K562 (cell line): ENCODE measurements at regions not wholly inside any gene's neighbourhood (a gene's known extent, or its start where the extent isn't known, plus 50 kb on each side); places are given as distances from the start of the nearest gene placed in this dataset.
A peak's percentile ranks its signal among the peaks of the same experiment; 100 is the strongest.

Source experiments
- ATAC-seq: fragments of 200-7000 bp; cut with Tn5 transposase; 3 replicates; pipeline ENCODE4 v1.9.1; 2020; ENCODE audit warnings: moderate library complexity
- BruUV-seq: library from RNA; stranded (reverse); fragments of 400-500 nt; replicated peaks from 2 replicates; lab custom pipeline; 2021; lab: Mats Ljungman, UMichigan
- CTCF ChIA-PET: fragments of 300-600 bp; formaldehyde crosslinking; extraction: SDS; loops from one replicate; lab custom pipeline; 2021; ENCODE audit warnings: low intra/inter-chr PET ratio; lab: Yijun Ruan, JAX
- POLR2A ChIA-PET: fragments of 300-600, 350-650 bp; sonication (Branson Sonifier 250); formaldehyde crosslinking; extraction: SDS; loops from one replicate; lab custom pipeline; 2021; ENCODE audit warnings: antibody characterized with exemption, inconsistent platforms; lab: Yijun Ruan, JAX
- DNase-seq, 4 experiments: peaks; one replicate each; pipeline versions ENCODE4 v3.0.0 to v3.0.0-alpha.2; 2011 to 2018; ENCODE audit warnings: low spot score in 3 of 4, mixed read lengths in 3 of 4; ENCODE audit errors: extremely low read depth in 1 of 4
- FAIRE-seq: peaks from 2 replicates; lab custom pipeline; 2011; peaks lifted over from hg19 to GRCh38; lab: Jason Lieb, UNC
- H2AFZ ChIP-seq: 2 replicates; pipeline ENCODE4 v1.6.0; 2011; ENCODE audit warnings: low read depth, low read length, control low read depth, inconsistent platforms
- H3K27ac ChIP-seq: fragments of 200-600 bp; 3 replicates; pipeline ENCODE4 v1.8.0; 2011; ENCODE audit warnings: low read depth, mild to moderate bottlenecking, control low read depth, inconsistent platforms, low read length, moderate library complexity, mixed read lengths; ENCODE audit errors: extremely low read depth
- H3K27me3 ChIP-seq, 2 experiments: fragments of 300-600 bp in 1 of 2; 2 replicates in 1 of 2; 3 replicates in 1 of 2; pipeline versions ENCODE4 v1.6.0 to v1.8.0; 2011; ENCODE audit warnings: inconsistent platforms in 2 of 2, low read length in 2 of 2, mild to moderate bottlenecking in 1 of 2, mixed read lengths in 1 of 2, moderate library complexity in 1 of 2; ENCODE audit not compliant: control insufficient read depth in 2 of 2, insufficient read depth in 2 of 2
- H3K36me3 ChIP-seq: fragments of 300-600 bp; 3 replicates; pipeline ENCODE4 v1.8.0; 2011; ENCODE audit warnings: mild to moderate bottlenecking, low read length, inconsistent platforms; ENCODE audit not compliant: control insufficient read depth, insufficient read depth
- H3K4me1 ChIP-seq, 2 experiments: fragments of 200-600 bp in 1 of 2; replicated peaks in 1 of 2; 2 replicates in 1 of 2; 3 replicates in 1 of 2; pipeline versions ENCODE4 v1.5.1 to v1.8.0; 2011; ENCODE audit warnings: inconsistent platforms in 2 of 2, low read length in 2 of 2, mild to moderate bottlenecking in 1 of 2, mixed read lengths in 1 of 2, moderate library complexity in 1 of 2; ENCODE audit not compliant: control insufficient read depth in 2 of 2, insufficient read depth in 2 of 2
- H3K4me2 ChIP-seq: 2 replicates; pipeline ENCODE4 v1.6.1; 2011; ENCODE audit warnings: low read length, control low read depth, inconsistent platforms, mixed read lengths; ENCODE audit not compliant: insufficient read depth
- H3K4me3 ChIP-seq: fragments of 200-600 bp; sonication (generic), shearing (Covaris generic); 2 replicates; pipeline ENCODE4 v1.5.1; 2016; ENCODE audit warnings: control low read depth, inconsistent platforms
- H3K79me2 ChIP-seq: fragments of 200-600 bp; 3 replicates; pipeline ENCODE4 v1.8.0; 2011; ENCODE audit warnings: low read length, inconsistent platforms; ENCODE audit not compliant: control insufficient read depth, insufficient read depth
- H3K9ac ChIP-seq, 2 experiments: 2 replicates each; pipeline versions ENCODE4 v1.6.0 to v1.6.1; 2011; ENCODE audit warnings: low read depth in 2 of 2, low read length in 2 of 2, control low read depth in 1 of 2, inconsistent platforms in 1 of 2, mild to moderate bottlenecking in 1 of 2, mixed read lengths in 1 of 2; ENCODE audit not compliant: insufficient read depth in 1 of 2
- H3K9me1 ChIP-seq: one replicate; pipeline ENCODE4 v1.6.0; 2011; ENCODE audit warnings: inconsistent platforms, mild to moderate bottlenecking, low read length, moderate library complexity; ENCODE audit not compliant: control insufficient read depth, insufficient read depth
- H3K9me3 ChIP-seq: replicated peaks from 2 replicates; pipeline ENCODE4 v1.5.1; 2011; ENCODE audit warnings: low read depth, low read length, inconsistent platforms; ENCODE audit not compliant: control insufficient read depth, insufficient read depth
- H4K20me1 ChIP-seq: replicated peaks from 2 replicates; pipeline ENCODE4 v1.6.1; 2011; ENCODE audit warnings: low read length, inconsistent platforms, mixed read lengths; ENCODE audit not compliant: control insufficient read depth, insufficient read depth
- CBFB ChIP-seq: sonication (generic); formaldehyde crosslinking; IDR thresholded peaks from 2 replicates; pipeline ENCODE4 v1.4.0; 2020; ENCODE audit warnings: mild to moderate bottlenecking, missing genetic modification reagents
- ILF3 ChIP-seq: fragments of 450-650 bp; IDR thresholded peaks from 2 replicates; pipeline ENCODE4 v1.6.1; 2018; ENCODE audit warnings: antibody characterized with exemption, mild to moderate bottlenecking, moderate library complexity, borderline replicate concordance
- ZBTB11 ChIP-seq, 3 experiments: fragments of 200-800 bp in 1 of 3; fragments of 250-450 bp in 1 of 3; fragments of 450-650 bp in 1 of 3; sonication (Bioruptor Pico) in 1 of 3; sonication (Bioruptor generic) in 1 of 3; formaldehyde crosslinking in 1 of 3; IDR thresholded peaks; 2 replicates each; pipeline versions ENCODE4 v1.6.1 to v1.8.0; 2016 to 2022; ENCODE audit warnings: mild to moderate bottlenecking in 2 of 3, missing genetic modification characterization in 2 of 3, missing compliant biosample characterization in 1 of 3, moderate library complexity in 1 of 3
- in situ Hi-C: fragments of 300-500 bp; cut with MboI; formaldehyde crosslinking; loops from 4 replicates; pipeline ENCODE4 v1.15.0; 2018; ENCODE audit warnings: inconsistent platforms, mixed read lengths
- intact Hi-C: fragments of 100-400 bp; cut with micrococcal nuclease; formaldehyde crosslinking; loops from 2 replicates; pipeline ENCODE4 v1.14.2; 2022

- Histone ChIP-seq H3K9me3 (0 out of 2 replicates have a peak, but pooled peaks cover 2% of the 10 kb centered on the region), H3K9ac (no peak overlapping the region), H3K4me3 (no peak overlapping the region), H3K4me1 (no peaks in the 10 kb centered on the region), H3K9me1 (no peaks in the 10 kb centered on the region), H4K20me1 (no peaks in the 10 kb centered on the region), H2AFZ (no peak overlapping the region), H3K79me2 (no peaks in the 10 kb centered on the region), H3K27ac (no peak overlapping the region), H3K4me2 (no peak overlapping the region), H3K27me3 (no peaks in the 10 kb centered on the region), H3K36me3 (no peaks in the 10 kb centered on the region)
- intact Hi-C loops, result no loop called here
- FAIRE-seq (no peak), ATAC-seq (no peak), DNase-seq (no peak)
- in situ Hi-C loops, result no loop called here
- TF ChIP-seq CBFB, result no peak
- no peak for TF ChIP-seq ILF3
- TF ChIP-seq ZBTB11 (CRISPR knock-in tag; IDR thresholded peaks at IDR 0.05), result peak in 1 of 3 experiments; percentile 59; a peak in 2 of 6 replicates
- POLR2A ChIA-PET, result no interaction called here
- CTCF ChIA-PET, result no interaction called here
- no TSS peak for BruUV-seq
Measured at GRCh38 chr1:106396020-106396419, 660.5 kb upstream of the PRMT6 start.
